ENCODE measurements at regions not wholly inside any gene's neighbourhood (a gene's known extent, or its start where the extent isn't known, plus 50 kb on each side); places are given as distances from the start of the nearest gene placed in this dataset.

DNA sequence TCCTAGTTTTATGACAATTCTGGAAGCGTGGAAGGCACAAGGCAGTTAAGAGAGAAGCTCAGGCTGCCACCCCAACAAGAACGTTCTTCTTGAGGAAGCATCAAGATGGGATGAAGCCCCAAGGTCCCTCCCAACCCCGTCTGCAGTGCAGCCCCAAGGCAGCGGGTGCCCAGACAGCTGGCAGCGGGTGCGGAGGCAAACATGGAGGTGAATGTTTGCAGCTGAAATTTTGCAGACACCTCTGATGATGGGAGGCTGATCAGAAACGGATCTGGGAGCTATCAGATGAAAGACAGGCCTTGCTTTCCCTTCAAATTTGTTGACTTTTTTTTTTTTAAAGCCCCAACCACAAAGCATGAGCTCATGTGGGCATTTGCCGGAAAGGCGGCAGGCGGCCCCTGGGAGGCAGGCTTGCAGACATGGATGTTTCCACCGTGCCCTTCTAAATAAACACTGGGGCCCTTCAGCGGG, 230.7 kb upstream of the RTL1 start:
- Mint-ChIP-seq H3K36me3 (no peaks in the 10 kb centered on the region), H3K27me3 (ENCODE audit: low read depth in 2 of 2) (peaks cover 24 to 25% of the 10 kb centered on the region in 2 donors), H3K4me3 (no peak overlapping the region), H3K9me3 (no peaks in the 10 kb centered on the region), H3K27ac (no peak overlapping the region), H3K4me1 (peaks cover 0 to 3% of the 10 kb centered on the region in 2 donors)
- H3K4me3 ChIP-seq (ENCODE audit: low read length): no peak overlapping the region
- intact Hi-C loops (cut with micrococcal nuclease): no loop called here
- no peaks in the 10 kb centered on the region for H3K27me3 ChIP-seq (ENCODE audit: control insufficient read depth, insufficient read depth, low read length)
- TF ChIP-seq CTCF (IDR thresholded peaks at IDR 0.05): no peak
- no peak overlapping the region for H3K27ac ChIP-seq (ENCODE audit: low read length)
- H3K4me1 ChIP-seq (ENCODE audit: control insufficient read depth, insufficient read depth, low read length): no peaks in the 10 kb centered on the region
- DNase-seq: no peak
- ATAC-seq: no peak
- no peaks in the 10 kb centered on the region for H3K36me3 ChIP-seq (ENCODE audit: control insufficient read depth, insufficient read depth, low read length)
- 78% methylated on average over 12 of the region's 12 CpGs for WGBS (ENCODE audit: insufficient coverage)
- H3K9me3 ChIP-seq (ENCODE audit: control insufficient read depth, insufficient read depth, low read length): no peaks in the 10 kb centered on the region

DNA sequence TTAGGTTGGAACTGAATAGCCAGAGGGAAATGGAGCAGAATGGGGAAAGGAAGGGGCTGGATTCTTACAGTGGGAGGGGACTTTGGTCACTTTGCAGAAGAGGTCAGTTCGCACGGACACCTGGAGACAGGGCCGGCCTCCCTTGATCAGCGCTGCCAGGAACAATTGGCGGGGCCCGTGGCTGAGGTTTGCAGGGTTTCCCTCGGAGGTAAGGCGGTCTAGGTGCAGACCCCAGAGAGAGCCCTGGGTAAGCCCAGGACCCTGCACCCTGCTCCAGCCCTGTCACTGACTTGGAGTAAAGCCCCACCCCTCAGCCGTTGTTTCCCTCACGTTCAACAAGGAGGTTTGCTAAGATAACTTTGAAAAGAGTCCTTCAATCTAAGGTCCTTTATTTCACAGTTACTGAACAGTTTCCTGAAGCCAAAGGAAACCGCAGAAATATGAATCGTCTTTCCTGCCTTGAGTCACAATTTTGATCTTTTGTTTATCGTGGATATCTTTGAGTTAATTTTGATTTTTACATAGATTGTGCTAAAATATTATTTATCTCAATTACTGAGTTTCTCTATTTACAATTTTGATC, 231.4 kb upstream of the RTL1 start:
- Mint-ChIP-seq H3K36me3 (no peaks in the 10 kb centered on the region), H3K27me3 (ENCODE audit: low read depth in 2 of 2) (peaks cover 17 to 19% of the 10 kb centered on the region in 2 donors)
- no peak for TF ChIP-seq CTCF (IDR thresholded peaks at IDR 0.05)

DNA sequence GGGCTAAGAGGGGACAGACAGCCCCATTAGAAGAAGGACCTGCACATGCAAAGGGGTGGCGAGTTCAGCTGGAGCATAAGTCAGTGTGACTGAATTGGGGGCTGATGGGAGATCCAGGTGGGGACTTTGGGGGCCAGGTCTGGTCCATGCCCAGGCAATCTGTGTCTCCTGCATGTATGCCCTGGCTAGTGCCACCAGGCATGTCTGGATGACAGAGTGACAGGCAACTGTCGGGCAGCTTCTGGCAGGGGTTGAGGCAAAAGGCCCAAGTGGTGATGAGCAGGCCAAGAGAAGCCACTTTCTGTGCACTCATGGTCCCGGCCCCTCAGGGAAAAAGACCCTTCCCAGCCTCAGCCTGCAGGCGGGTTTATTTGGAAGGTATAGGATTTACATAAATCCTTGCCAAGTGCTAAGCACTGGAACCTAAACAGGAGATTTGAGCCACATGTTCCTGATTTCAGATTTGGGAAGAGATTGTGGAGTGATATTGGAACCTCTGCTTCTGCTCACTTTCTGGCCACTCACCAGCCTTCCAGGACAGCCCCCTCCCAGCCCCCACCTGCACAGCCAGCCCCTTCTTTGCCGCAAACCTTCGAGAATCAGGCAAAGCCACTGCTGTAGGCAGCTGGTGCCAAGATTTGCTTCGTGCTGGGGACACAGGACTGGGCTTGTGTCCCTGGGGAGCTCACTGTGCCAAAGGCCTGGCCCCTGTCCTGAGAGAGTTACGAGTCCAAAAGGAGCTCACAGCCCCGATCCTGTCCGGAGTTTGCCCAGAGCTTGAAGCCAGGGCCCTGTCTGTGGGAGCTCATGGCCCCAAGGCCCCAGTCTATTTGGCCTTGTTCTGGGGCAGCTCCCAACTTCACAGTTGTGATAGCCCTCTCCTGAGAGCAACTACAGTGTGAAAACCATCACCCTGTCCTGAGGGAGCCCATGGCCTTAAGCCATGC, 232.5 kb upstream of the RTL1 start:
- no peak for ATAC-seq

More for the DNA sequence above, 231.4 kb upstream of the RTL1 start:
- Histone ChIP-seq H3K4me1 (ENCODE audit: control insufficient read depth, insufficient read depth, low read length) (no peaks in the 10 kb centered on the region), H3K9me3 (ENCODE audit: control insufficient read depth, insufficient read depth, low read length) (no peaks in the 10 kb centered on the region), H3K27ac (ENCODE audit: low read length) (no peak overlapping the region), H3K4me3 (ENCODE audit: low read length) (no peak overlapping the region), H3K27me3 (ENCODE audit: control insufficient read depth, insufficient read depth, low read length) (no peaks in the 10 kb centered on the region), H3K36me3 (ENCODE audit: control insufficient read depth, insufficient read depth, low read length) (no peaks in the 10 kb centered on the region)
- H3K4me1 Mint-ChIP-seq: no peaks in the 10 kb centered on the region
- no peak for ATAC-seq
- no peak for DNase-seq
- no peak overlapping the region for H3K27ac Mint-ChIP-seq
- H3K4me3 Mint-ChIP-seq: no peak overlapping the region
- no peaks in the 10 kb centered on the region for H3K9me3 Mint-ChIP-seq
- WGBS (ENCODE audit: insufficient coverage): 46% methylated on average over 10 of the region's 13 CpGs
- intact Hi-C loops (cut with micrococcal nuclease): no loop called here

More for the DNA sequence above, 232.5 kb upstream of the RTL1 start:
- H3K4me1 Mint-ChIP-seq: no peaks in the 10 kb centered on the region
- Histone ChIP-seq H3K27ac (ENCODE audit: low read length) (no peak overlapping the region), H3K36me3 (ENCODE audit: control insufficient read depth, insufficient read depth, low read length) (no peaks in the 10 kb centered on the region), H3K4me1 (ENCODE audit: control insufficient read depth, insufficient read depth, low read length) (no peaks in the 10 kb centered on the region), H3K27me3 (ENCODE audit: control insufficient read depth, insufficient read depth, low read length) (peaks cover 3% of the 10 kb centered on the region), H3K4me3 (ENCODE audit: low read length) (no peak overlapping the region), H3K9me3 (ENCODE audit: control insufficient read depth, insufficient read depth, low read length) (no peaks in the 10 kb centered on the region)
- no peak for DNase-seq
- intact Hi-C loops (cut with micrococcal nuclease): no loop called here
- WGBS (ENCODE audit: insufficient coverage): 88% methylated on average over 10 of the region's 10 CpGs
- no peaks in the 10 kb centered on the region for H3K36me3 Mint-ChIP-seq
- no peak overlapping the region for H3K4me3 Mint-ChIP-seq
- no peaks in the 10 kb centered on the region for H3K9me3 Mint-ChIP-seq
- H3K27ac Mint-ChIP-seq: no peak overlapping the region
- TF ChIP-seq CTCF (IDR thresholded peaks at IDR 0.05): no peak
- peaks cover 17 to 20% of the 10 kb centered on the region in 2 donors for H3K27me3 Mint-ChIP-seq (ENCODE audit: low read depth in 2 of 2)
